ENCODE measurements at regions not wholly inside any gene's neighbourhood (a gene's known extent, or its start where the extent isn't known, plus 50 kb on each side); places are given as distances from the start of the nearest gene placed in this dataset.
A peak's percentile ranks its signal among the peaks of the same experiment; 100 is the strongest.
"Not testable (repeated sequence)": the region's sequence is repeated elsewhere in the genome, so short reads cannot be mapped to it uniquely, and the experiment has no call there.

DNA sequence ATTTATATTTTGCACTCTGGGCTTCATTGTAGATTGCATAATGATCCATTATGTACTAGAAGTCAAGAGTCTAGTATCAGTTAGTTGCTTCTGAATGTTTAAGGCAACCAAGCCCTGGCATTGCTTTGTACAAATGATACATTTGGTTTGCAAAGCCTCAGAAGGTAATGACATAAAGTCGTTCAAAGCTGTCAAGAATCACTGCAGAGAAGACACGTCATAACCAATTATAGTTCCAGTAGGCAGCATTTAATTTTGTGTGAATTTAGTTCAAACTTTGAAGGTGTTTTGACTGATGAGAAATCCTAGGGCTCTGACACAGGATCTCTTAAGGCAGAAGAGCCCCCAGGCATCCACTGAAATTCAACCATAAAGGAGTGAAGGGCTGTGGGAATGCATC, 163.0 kb upstream of the KRR1 start:
- no peak for DNase-seq (ENCODE audit: extremely low read depth in 1 of 11, low read depth in 9 of 11, low spot score in 4 of 11)

DNA sequence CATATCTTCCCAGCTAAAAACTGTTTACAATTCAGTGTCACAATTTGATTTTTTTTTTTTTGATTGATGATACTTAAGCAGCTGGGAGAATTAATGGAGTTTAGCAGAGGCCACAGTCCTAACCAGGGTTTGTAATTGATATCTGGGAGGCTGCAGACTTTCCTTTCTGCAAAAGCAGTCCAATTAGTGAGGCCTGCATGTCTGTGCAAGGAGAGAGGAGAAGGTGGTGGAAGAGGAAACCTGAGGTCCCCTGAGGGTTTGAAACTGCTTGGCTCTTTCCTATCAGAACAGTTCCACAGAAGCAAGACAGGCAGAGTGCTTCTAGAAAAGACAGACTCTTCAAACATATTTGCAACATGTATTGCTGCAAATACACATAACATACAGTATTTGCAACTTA, 160.8 kb upstream of the KRR1 start:
- DNase-seq (ENCODE audit: extremely low read depth in 1 of 11, low read depth in 9 of 11, low spot score in 4 of 11) = peak in 4 of 11 donors; percentile 39 to 51 (median 44)

DNA sequence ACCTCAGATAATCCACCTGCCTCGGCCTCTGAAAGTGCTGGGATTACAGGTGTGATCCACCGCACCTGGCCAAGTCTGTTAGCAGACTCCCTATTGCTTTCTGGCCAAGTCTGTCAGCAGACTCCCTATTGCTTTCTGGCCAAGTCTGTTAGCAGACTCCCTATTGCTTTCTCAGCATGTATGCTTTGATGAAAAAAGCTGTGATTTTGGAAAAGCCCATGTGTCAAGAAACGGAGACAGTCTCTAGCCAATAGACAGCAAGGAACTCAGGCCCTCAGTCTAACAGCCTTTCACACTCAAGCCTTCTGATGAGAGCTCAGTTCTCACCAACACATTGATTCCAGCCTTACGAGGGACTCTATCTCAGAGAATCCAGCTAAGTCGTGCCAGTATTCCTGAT, 158.8 kb upstream of the KRR1 start:
- DNase-seq (ENCODE audit: extremely low read depth in 1 of 11, low read depth in 9 of 11, low spot score in 4 of 11) = no peak

DNA sequence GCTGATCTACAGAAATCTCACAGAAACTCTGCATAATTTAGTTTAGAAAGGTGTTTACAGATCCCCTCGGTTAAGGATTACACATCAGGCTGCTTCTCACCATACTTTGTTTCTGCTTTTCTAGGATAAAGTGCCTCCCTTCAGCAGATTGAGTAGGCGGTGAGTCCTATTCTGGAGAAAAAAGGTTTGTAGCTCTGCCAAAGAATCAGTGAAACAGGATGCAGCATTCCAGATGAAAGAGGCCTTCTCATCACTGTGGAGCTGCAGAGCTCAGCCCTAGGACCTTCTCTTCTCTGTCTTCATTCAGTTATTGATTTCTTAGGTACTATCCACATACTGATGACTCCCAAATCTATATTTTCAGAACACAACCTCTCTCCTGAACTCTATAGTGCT, 155.5 kb upstream of the KRR1 start:
- DNase-seq (ENCODE audit: extremely low read depth in 1 of 11, low read depth in 9 of 11, low spot score in 4 of 11) = no peak

DNA sequence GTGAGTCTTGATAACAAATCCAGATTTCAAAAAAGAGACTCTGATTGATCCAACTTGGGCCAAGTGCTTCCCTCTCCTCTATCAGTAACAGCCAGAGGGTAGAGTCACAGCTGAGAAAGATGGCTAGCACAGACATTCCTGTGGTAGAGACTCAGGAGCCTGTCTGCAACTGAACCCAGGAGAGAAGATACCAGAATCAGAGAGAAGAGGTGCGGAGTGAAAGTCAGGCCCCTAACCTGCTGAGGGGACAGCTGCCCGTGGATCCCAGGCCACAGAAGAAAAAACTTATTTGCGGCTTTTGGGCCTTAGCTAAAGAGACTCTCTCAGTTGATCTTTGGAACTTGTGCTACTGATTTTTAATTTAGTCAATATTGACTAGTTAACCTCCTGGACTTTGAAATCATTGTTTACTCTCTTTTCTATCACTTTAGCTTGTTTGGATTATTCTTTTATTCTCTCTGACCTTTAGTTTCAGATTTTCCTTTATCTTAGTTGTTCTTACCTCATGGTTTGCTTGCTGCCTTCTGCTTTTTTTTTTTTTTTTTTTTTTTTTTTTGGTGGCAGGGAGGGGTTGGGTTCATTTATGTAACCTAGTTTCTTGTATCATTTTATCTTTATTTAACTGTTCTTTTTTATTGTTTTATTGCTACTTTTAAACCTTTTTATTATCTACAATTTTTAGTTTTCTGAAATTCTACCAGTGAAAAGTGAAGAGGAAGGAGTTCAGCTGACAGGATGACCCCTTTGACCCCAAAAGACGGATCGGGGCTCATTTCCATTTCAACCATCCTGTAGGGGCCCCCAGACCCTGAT, 154.9 kb upstream of the KRR1 start:
- DNase-seq (ENCODE audit: extremely low read depth in 1 of 11, low read depth in 9 of 11, low spot score in 4 of 11) = no peak

DNA sequence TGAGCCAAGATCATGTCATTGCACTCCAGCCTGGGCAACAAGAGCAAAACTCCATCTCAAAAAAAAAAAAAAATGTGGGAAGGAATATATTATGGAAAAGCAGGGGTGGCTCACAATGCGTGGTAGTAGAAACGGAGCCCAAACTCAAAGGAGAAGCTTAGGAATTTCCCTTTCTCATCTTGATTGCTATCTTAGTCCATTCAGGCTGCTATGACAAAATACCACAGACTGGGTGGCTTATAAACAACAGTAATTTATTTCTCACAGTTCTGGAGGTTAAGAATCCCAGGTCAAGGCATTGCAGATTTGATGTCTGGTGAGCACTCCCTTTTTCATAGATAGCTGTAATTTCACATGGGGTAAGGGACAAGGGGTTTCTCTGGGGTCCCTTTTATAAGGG, 153.8 kb upstream of the KRR1 start:
- DNase-seq (ENCODE audit: extremely low read depth in 1 of 11, low read depth in 9 of 11, low spot score in 4 of 11) = no peak

DNA sequence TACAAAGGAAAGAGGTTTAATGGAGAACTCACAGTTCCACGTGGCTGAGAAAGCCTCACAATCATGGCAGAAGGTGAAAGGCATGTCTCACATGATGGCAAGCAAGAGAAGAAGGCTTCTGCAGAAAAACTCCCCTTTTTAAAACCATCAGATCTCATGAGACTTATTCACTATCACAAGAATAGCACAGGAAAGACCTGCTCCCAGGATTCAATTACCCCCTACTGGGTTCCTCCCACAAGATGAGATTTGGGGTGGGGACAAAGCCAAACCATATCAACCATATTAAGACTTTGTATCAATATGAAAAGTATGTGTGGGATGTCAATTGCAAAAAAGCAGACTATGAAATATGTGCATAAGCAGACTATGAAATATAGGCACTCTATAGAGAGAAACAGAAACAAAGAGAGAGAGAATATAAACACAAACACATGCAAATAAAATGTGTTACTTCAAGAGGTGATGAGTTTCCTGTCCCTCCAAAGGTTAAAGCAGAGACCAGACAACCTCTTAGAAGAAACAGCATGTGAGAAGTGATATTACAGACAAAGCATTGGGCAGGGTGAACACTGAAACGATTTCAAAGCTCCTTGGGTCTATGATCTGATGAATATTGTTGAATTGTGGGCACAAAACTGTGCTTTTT, 151.2 kb upstream of the KRR1 start:
- DNase-seq (ENCODE audit: extremely low read depth in 1 of 11, low read depth in 9 of 11, low spot score in 4 of 11) = no peak

DNA sequence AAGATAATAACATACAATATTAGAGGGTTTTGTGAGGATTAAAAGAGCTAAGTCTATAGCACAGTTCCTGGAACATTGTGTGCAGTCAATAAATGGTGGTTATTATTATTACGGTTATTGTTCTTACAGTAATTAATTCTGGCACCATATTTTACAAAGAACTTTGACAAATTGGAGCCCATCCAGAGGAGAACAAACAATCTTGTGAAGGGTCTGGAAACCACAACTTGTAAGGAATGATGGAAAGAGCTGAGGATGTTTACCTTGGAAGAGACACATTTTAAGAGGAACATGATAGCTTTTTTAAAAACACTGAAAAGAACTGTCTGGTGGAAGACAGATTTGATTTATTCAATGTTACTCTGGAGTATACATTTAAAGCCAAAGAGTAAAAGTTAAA, 150.5 kb upstream of the KRR1 start:
- DNase-seq (ENCODE audit: extremely low read depth in 1 of 11, low read depth in 9 of 11, low spot score in 4 of 11) = peak in 1 of 11 donors; percentile 46

DNA sequence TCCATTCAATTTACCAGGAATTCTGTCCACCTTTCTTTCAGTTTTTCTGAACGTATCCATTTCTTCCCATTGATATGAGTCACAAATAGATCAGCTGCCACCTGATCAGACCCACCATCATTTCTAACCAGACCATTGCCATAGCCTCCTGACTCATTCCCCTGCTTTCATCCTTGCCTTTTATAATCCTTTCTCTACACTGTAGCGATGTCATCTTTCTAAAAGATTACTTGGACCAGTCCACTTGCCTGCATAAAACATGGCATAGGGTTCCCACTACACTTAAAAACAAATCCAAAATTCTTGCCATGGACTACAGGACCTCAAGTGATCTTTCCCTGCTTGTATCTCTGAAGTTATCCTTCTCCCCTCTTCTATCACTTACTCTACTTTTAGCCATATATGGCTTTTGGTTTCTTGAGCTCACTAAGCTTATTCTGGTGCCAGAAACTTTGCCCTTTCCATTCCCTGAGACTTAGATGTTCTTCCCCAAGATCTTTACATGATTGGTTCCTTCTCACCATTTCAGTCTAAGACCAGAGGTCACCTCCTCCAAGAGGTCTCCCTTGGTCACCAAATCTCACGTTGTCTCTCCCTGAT, 149.5 kb upstream of the KRR1 start:
- DNase-seq (ENCODE audit: extremely low read depth in 1 of 11, low read depth in 9 of 11, low spot score in 4 of 11) = no peak

DNA sequence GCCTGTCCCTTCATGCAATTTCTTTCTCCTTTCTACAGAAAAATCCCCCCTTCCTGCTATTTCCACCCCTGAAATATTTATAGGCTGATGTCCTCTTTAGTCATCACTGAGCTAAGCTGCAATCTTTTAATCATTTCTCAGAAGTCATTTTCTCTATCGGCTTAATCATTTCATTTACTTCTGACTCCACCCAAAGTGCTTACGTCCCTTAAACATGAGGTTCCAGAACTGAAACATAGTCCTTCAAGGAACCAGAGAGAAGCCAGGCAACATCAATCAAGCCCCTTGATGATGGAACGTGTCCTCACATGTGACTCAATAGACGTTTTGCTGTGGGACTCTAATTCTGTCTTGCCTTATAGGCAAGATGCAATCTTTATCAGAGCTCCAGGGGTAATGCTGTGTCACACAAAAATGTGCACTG, 148.7 kb upstream of the KRR1 start:
- DNase-seq (ENCODE audit: extremely low read depth in 1 of 11, low read depth in 9 of 11, low spot score in 4 of 11) = no peak

DNA sequence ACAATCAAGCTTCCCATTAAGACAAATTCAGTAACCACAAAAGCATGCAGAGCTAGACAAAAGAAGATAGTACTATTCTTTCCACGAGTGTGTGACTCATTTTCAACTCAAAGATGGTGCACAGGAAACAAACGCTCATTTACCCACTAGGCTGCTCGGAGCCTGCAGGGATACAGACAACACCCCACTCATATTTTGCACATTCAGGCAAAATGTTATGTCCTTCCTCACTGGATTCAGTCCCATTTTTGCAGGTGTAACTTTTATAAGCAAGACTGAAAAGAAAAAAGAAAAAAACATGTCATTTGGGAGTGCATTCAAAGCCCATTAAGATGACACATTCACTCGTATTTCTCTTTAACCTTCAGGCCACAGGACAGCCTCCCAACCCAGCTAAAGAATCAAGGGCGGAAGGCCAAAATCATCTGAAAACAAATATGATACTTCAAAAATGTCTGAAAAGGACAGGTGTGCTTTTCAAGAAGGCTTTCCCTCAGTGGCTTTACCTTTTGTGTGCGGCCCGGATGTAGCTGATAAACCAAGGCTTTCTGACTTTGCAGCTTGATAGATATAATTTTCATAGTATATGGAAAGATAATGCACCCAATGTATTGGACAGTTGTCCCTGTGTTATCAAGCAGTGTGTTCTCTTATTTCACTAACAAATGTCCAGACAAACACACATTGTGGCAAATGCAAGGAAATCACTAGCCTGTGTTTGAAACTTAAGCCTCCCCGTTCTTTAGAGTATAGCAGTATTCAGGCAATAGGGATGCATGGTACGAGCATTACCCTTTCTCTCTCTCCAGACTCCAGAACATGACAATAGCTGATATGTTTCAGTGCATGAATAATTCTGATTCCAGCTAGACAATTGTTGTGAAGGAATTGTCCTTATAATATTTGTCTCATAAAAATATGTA, 147.8 kb upstream of the KRR1 start:
- DNase-seq (ENCODE audit: extremely low read depth in 1 of 11, low read depth in 9 of 11, low spot score in 4 of 11) = no peak

DNA sequence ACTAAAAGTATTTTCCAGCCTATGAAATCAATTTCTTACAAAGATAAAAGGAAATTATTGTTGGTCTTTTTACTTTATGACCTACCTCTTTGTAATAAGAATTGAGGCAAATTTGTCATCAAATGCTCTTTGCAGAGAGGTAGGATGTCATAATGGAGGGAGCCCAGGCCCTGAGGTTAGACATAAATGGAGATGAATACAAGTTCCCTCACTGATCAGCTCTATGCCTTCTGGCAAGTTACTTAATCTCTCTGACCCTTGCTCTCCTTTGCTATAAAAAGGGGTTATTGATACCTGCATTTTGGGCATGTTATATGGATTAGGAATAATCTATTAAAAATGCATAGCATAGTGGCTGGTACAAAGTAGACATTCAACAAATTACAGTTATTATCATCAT, 146.9 kb upstream of the KRR1 start:
- DNase-seq (ENCODE audit: extremely low read depth in 1 of 11, low read depth in 9 of 11, low spot score in 4 of 11) = no peak

DNA sequence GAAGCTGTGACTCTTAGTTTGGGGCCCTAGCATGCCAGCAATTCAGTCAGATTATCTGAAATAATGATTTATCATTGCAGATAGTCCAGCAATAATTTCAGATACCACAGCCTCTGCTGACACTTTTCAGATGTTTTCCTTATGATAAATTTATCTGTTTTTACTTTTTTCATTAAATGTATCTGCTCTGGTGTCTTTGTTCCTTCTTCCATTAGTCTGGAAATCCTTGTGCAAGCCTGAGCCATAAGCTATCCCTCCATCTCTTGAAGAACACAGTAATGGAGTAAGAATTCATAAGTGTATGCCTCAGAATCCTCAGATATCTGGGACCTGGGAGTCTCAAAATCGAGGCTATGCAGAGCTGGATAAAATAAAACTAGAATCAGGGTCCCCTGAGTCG, 146.4 kb upstream of the KRR1 start:
- DNase-seq (ENCODE audit: extremely low read depth in 1 of 11, low read depth in 9 of 11, low spot score in 4 of 11) = no peak

DNA sequence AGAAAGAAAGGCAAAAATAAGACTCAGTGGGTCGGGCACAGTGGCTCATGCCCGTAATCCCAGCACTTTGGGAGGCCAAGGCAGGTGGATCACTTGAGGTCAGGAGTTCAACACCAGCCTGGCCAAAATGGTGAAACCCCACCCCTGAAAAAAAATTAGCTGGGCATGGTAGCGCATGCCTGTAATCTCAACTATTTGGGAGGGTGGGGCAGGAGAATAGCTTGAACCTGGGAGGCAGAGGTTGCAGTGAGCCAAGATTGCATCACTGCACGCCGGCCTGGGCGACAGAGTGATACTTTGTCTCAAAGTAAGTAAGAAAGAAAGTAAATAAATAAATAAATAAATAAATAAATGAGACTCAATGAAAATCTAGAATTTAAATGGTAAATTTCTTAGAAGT, 145.9 kb upstream of the KRR1 start:
- not testable (repeated sequence) for DNase-seq (ENCODE audit: extremely low read depth in 1 of 11, low read depth in 9 of 11, low spot score in 4 of 11)

DNA sequence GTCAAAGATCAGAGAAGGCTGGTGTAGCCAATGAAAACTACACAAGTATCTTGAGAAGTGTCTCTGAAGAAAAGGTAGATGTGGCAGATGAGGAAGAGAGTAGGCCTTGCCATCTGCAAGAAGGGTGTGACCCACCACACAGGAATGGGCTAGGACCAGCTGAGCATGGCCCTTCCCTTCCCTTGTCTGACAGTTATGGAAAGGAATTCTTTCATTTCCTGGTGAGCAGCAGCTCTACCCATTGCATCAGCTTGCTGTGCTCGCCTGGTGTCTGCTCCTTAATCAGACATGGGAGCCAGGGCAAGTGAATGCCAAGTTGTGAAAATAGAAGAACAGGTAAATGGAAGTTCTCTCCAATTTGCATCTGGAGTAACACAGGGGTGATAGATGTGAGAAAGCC, 145.2 kb upstream of the KRR1 start:
- DNase-seq (ENCODE audit: extremely low read depth in 1 of 11, low read depth in 9 of 11, low spot score in 4 of 11) = no peak

DNA sequence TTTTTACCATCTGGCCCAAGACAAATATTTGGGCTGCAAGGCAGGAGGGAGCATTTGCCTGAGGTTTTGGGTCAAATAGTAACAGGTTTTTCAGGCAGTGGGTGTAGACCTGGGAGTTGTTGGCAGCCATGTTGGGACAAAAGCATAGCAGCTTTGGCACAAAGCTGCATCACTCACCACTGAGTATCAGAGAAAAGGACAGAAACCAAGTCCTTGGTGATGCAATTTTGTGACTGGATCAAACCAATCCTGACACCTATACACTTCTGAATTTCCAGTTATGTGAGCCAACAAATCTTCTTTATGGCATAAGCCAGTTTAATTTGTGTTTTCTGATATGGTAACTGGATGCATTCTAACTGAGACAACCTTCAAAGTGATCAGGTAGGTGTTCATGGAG, 144.8 kb upstream of the KRR1 start:
- no peak for DNase-seq (ENCODE audit: extremely low read depth in 1 of 11, low read depth in 9 of 11, low spot score in 4 of 11)

DNA sequence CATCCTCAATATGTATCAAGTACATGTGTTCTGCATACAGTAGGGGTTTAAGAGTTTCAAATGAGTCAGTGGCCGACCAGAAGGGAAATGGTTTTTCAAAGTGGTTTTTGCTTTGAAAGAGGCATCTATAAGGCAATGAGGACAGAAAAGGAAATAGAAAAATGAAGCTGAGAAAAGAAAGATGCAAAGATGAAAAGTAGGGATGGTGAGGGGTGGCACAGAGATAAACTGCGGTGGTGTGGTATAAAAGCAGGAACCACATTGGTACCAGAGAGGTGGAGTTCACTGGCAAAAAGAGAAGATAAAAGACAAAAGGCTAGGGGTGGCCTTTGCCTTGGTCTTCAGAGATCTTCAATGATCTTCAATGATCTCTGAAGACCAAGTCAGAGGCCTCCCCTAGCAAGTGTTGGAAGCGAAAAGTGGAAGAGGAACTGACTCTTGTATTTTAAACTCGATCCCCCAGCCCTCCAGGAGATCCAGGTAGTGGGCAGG, 144.0 kb upstream of the KRR1 start:
- no peak for DNase-seq (ENCODE audit: extremely low read depth in 1 of 11, low read depth in 9 of 11, low spot score in 4 of 11)

DNA sequence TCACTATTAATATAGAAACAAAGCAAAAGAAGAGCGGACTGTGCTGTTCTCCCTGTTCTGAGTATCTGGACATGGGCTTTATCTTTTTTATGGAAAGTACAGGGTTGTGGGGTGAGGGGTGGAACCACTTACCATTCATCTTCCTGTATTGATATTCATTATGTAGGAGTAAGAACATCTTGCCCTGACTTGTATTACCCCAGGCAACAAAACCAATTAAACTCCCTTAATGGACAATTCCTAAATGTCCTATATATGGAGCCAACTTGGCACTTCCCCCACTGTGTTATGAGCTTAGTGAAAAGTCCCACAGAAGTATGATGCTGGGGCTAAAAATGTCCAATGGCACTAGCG, 139.9 kb upstream of the KRR1 start:
- DNase-seq (ENCODE audit: extremely low read depth in 1 of 11, low read depth in 9 of 11, low spot score in 4 of 11) = no peak

DNA sequence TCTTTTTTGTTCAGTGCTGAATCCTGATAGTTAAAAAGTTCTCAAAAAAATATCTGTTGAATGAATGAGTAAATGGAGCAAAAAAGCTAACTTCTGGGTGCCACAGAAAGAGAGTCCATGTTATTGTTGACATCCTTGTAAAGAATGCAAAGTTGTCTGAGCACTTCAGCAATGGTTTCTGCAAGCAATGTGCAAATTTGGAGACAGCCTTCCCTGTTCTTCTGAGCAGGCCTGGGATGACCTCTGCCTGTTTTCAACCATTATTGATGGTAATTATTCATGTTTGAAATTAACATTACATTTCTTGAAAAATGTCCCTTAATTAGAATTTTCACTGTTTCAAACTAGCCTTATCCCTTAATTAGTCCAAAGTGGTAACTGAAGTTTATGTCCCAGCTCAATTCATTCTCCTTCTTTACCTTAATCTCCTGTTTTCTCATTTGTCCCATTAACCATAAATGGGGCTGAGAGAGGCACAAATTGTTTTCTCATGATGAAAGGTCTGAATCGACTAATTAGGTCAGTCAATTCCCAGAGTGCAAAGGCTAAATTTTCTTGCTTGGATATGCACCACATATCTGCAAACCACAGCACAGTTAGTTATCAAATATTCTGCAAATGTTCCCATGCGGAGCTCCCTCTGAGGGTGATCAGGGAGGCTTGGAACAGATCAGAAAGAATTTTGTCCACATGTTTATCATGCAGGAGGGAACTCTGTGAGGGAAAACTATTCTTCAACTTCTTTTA, 139.4 kb upstream of the KRR1 start:
- no peak for DNase-seq (ENCODE audit: extremely low read depth in 1 of 11, low read depth in 9 of 11, low spot score in 4 of 11)
